Panc1 (cell line): ENCODE measurements at regions not wholly inside any gene's neighbourhood (a gene's known extent, or its start where the extent isn't known, plus 50 kb on each side); places are given as distances from the start of the nearest gene placed in this dataset.

Experiments used
- ATAC-seq: fragments of 200-7000 bp; cut with Tn5 transposase; 2 replicates; pipeline ENCODE4 v1.9.1; 2020; ENCODE audit warnings: mild to moderate bottlenecking, moderate library complexity
- BruUV-seq: library from RNA; stranded (reverse); fragments of 400-500 nt; replicated peaks from 2 replicates; lab custom pipeline; 2021; lab: Mats Ljungman, UMichigan
- CTCF ChIA-PET: fragments of 300-600 bp; sonication (Branson Sonifier 250); formaldehyde crosslinking; loops from one replicate; lab custom pipeline; 2022; ENCODE audit warnings: antibody characterized with exemption; lab: Charles Lee
- POLR2A ChIA-PET: fragments of 300-600 bp; sonication (Branson Sonifier 250); formaldehyde crosslinking; loops from one replicate; lab custom pipeline; 2022; ENCODE audit warnings: antibody characterized with exemption; lab: Charles Lee
- DNase-seq: peaks from one replicate; pipeline ENCODE4 v3.0.0-alpha.2; 2010; ENCODE audit warnings: low read depth, low spot score
- H3K27ac ChIP-seq: 2 replicates; pipeline ENCODE4 v1.5.1; 2011; ENCODE audit warnings: mild to moderate bottlenecking, low read length, inconsistent platforms
- H3K27me3 ChIP-seq: fragments of 200-500 bp; sonication (Bioruptor generic); 2 replicates; pipeline ENCODE4 v1.6.0; 2014; ENCODE audit warnings: low read length, inconsistent platforms; ENCODE audit not compliant: control insufficient read depth, insufficient read depth
- H3K36me3 ChIP-seq: fragments of 200-500 bp; sonication (Bioruptor generic); 2 replicates; pipeline ENCODE4 v1.5.1; 2014; ENCODE audit warnings: inconsistent platforms, mild to moderate bottlenecking, low read length, moderate library complexity; ENCODE audit not compliant: control insufficient read depth, insufficient read depth
- H3K4me1 ChIP-seq: 2 replicates; pipeline ENCODE4 v1.5.1; 2011; ENCODE audit warnings: inconsistent platforms, mild to moderate bottlenecking, low read length, moderate library complexity; ENCODE audit not compliant: control insufficient read depth, insufficient read depth
- H3K4me3 ChIP-seq, 2 experiments: 2 replicates each; pipeline ENCODE4 v1.5.1; 2011 to 2012; ENCODE audit warnings: low read depth in 2 of 2, low read length in 2 of 2, mild to moderate bottlenecking in 2 of 2, inconsistent platforms in 1 of 2, moderate library complexity in 1 of 2
- H3K9me3 ChIP-seq: fragments of 200-500 bp; sonication (Bioruptor generic); 2 replicates; pipeline ENCODE4 v1.5.1; 2014; ENCODE audit warnings: low read depth, mild to moderate bottlenecking, inconsistent platforms, low read length, moderate library complexity; ENCODE audit not compliant: control insufficient read depth, insufficient read depth
- CTCF ChIP-seq: fragments of 450-650 bp; IDR thresholded peaks from 2 replicates; pipeline ENCODE4 v1.5.1; 2017; ENCODE audit warnings: mild to moderate bottlenecking
- POLR2AphosphoS5 ChIP-seq: IDR thresholded peaks from 2 replicates; pipeline ENCODE4 v1.6.1; 2012; ENCODE audit warnings: mild to moderate bottlenecking, low read depth, low read length, moderate library complexity
- REST ChIP-seq, 2 experiments: IDR thresholded peaks; 2 replicates each; pipeline ENCODE4 v1.6.1; 2011 to 2012; ENCODE audit warnings: low read depth in 2 of 2, control low read depth in 1 of 2, low read length in 1 of 2, mild to moderate bottlenecking in 1 of 2, moderate library complexity in 1 of 2; ENCODE audit not compliant: insufficient read depth in 1 of 2
- SIN3A ChIP-seq: IDR thresholded peaks from 2 replicates; pipeline ENCODE4 v1.6.1; 2012; ENCODE audit warnings: low read depth, mild to moderate bottlenecking, low read length, moderate library complexity, borderline replicate concordance; ENCODE audit not compliant: insufficient read depth
- TCF7L2 ChIP-seq: IDR thresholded peaks from 2 replicates; pipeline ENCODE4 v1.6.1; 2011; ENCODE audit warnings: mild to moderate bottlenecking, low read depth, low read length, inconsistent platforms
- in situ Hi-C: cut with HindIII; loops from 2 replicates; pipeline ENCODE4 v1.10.0; 2016; ENCODE audit warnings: low sequenced_read_pairs, low pct_unique_long_range_greater_than_20kb
- intact Hi-C: fragments of 100-400 bp; cut with micrococcal nuclease; formaldehyde crosslinking; loops from one replicate; pipeline ENCODE4 v1.10.0; 2022; ENCODE audit not compliant: unreplicated experiment

- Histone ChIP-seq H3K27ac (no peak overlapping the region), H3K36me3 (no peaks in the 10 kb centered on the region), H3K4me1 (no peaks in the 10 kb centered on the region), H3K27me3 (no peaks in the 10 kb centered on the region), H3K9me3 (no peaks in the 10 kb centered on the region), H3K4me3 (no peak overlapping the region)
- TF ChIP-seq REST (IDR thresholded peaks at IDR 0.05; ENCODE audit: insufficient read depth in 1 of 2, low read depth in 2 of 2, low read length in 1 of 2) (no peak), CTCF (no peak), SIN3A (no peak), TCF7L2 (no peak), POLR2AphosphoS5 (no peak)
- DNase-seq (no peak), ATAC-seq (no peak)
- CTCF ChIA-PET, result no interaction called here
- no TSS peak for BruUV-seq
- in situ Hi-C loops, result no loop called here
- POLR2A ChIA-PET, result no interaction called here
- intact Hi-C loops, result no loop called here
Measured at GRCh38 chr14:89630101-89630829, 213.2 kb upstream of the FOXN3 start.

DNA sequence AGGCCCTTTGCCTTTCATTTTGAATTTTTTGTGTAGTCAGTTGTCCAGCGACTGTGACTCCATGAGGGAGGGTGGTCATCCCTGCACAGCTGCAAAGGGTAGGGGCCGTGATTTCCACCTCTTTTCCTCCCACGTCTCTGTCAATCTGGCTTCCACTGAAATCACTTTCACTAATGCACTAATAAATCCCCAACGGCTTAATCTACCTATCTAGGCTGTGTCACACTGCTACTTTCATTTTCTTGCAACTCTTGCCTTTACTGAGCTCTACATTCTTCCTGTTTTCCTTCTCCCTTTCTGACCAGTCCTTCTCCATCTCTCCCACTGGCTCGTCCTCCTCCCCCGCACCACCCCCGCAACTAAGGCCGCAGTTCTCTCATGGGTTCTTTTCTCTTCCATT is 212.3 kb upstream of the FOXN3 start:
- no peak for TF ChIP-seq POLR2AphosphoS5
- TF ChIP-seq REST (IDR thresholded peaks at IDR 0.05; ENCODE audit: insufficient read depth in 1 of 2, low read depth in 2 of 2, low read length in 1 of 2), result no peak
- no peak for TF ChIP-seq TCF7L2
- no peak for TF ChIP-seq CTCF
- no peak for TF ChIP-seq SIN3A
- intact Hi-C loops, result no loop called here
- Histone ChIP-seq H3K4me1 (no peaks in the 10 kb centered on the region), H3K36me3 (no peaks in the 10 kb centered on the region), H3K9me3 (no peaks in the 10 kb centered on the region), H3K27me3 (no peaks in the 10 kb centered on the region), H3K4me3 (no peak overlapping the region), H3K27ac (no peak overlapping the region)
- no TSS peak for BruUV-seq
- ChIA-PET POLR2A (interaction anchor here (0.7 kb wide), 1 partner anchor 29 kb away, joined by 3 read pairs; no protein-coding TSS in a partner anchor), CTCF (no interaction called here)
- ATAC-seq (no peak), DNase-seq (no peak)
- in situ Hi-C loops, result no loop called here
